SK-N-SH treated with all-trans-retinoic acid at 6 μM for 48 hours (cell line): ENCODE measurements at regions not wholly inside any gene's neighbourhood (a gene's known extent, or its start where the extent isn't known, plus 50 kb on each side); places are given as distances from the start of the nearest gene placed in this dataset.

Source experiments
- ATAC-seq: fragments of 200-7000 bp; cut with Tn5 transposase; 3 replicates; pipeline ENCODE4 v1.9.1; 2020; ENCODE audit warnings: mild to moderate bottlenecking, moderate library complexity
- ARNTL ChIP-seq: fragments of 450-650 bp; formaldehyde crosslinking; IDR thresholded peaks from 2 replicates; pipeline ENCODE4 v1.5.0; 2020; ENCODE audit warnings: low read depth, mild to moderate bottlenecking, moderate library complexity, borderline replicate concordance
- CSDC2 ChIP-seq: fragments of 250-450 bp; sonication (Bioruptor Pico); IDR thresholded peaks from 2 replicates; pipeline ENCODE4 v1.5.0; 2020; ENCODE audit warnings: mild to moderate bottlenecking, moderate library complexity
- ESRRG ChIP-seq: fragments of 250-450 bp; sonication (Bioruptor Pico); IDR thresholded peaks from 2 replicates; pipeline ENCODE4 v1.6.1; 2021; ENCODE audit warnings: mild to moderate bottlenecking
- GLIS3 ChIP-seq: fragments of 250-450 bp; sonication (Bioruptor Pico); IDR thresholded peaks from 2 replicates; pipeline ENCODE4 v1.5.0; 2020; ENCODE audit warnings: mild to moderate bottlenecking, moderate library complexity
- ISL1 ChIP-seq: fragments of 250-450 bp; sonication (Bioruptor Pico); IDR thresholded peaks from 2 replicates; pipeline ENCODE4 v2.1.2; 2022; ENCODE audit warnings: mild to moderate bottlenecking, moderate library complexity
- OSR1 ChIP-seq: fragments of 250-450 bp; sonication (Bioruptor Pico); IDR thresholded peaks from 2 replicates; pipeline ENCODE4 v1.8.0; 2022; ENCODE audit warnings: moderate library complexity, mild to moderate bottlenecking, inconsistent platforms
- PPARA ChIP-seq: fragments of 250-450 bp; sonication (Bioruptor Pico); IDR thresholded peaks from 2 replicates; pipeline ENCODE4 v1.5.0; 2020; ENCODE audit warnings: mild to moderate bottlenecking, borderline replicate concordance
- RARB ChIP-seq: fragments of 250-450 bp; sonication (Bioruptor Pico); IDR thresholded peaks from 2 replicates; pipeline ENCODE4 v1.8.0; 2021; ENCODE audit warnings: mild to moderate bottlenecking, moderate library complexity
- SNAI2 ChIP-seq: fragments of 250-450 bp; sonication (Bioruptor Pico); IDR thresholded peaks from 2 replicates; pipeline ENCODE4 v1.5.0; 2020; ENCODE audit warnings: mild to moderate bottlenecking, moderate library complexity
- TCF4 ChIP-seq: fragments of 250-450 bp; sonication (Bioruptor Pico); IDR thresholded peaks from 2 replicates; pipeline ENCODE4 v1.8.0; 2021; ENCODE audit warnings: mild to moderate bottlenecking, moderate library complexity, borderline replicate concordance
- TOX ChIP-seq: fragments of 250-450 bp; sonication (Bioruptor Pico); IDR thresholded peaks from 2 replicates; pipeline ENCODE4 v1.8.0; 2021; ENCODE audit warnings: mild to moderate bottlenecking, moderate library complexity, borderline replicate concordance
- ZC3H10 ChIP-seq: fragments of 250-450 bp; sonication (Bioruptor Pico); IDR thresholded peaks from 2 replicates; pipeline ENCODE4 v1.5.1; 2021; ENCODE audit warnings: mild to moderate bottlenecking, moderate library complexity
- ZFP3 ChIP-seq: fragments of 250-450 bp; sonication (Bioruptor Pico); IDR thresholded peaks from 2 replicates; pipeline ENCODE4 v1.5.0; 2020; ENCODE audit warnings: mild to moderate bottlenecking, moderate library complexity
- ZFP30 ChIP-seq: fragments of 450-650 bp; formaldehyde crosslinking; IDR thresholded peaks from 2 replicates; pipeline ENCODE4 v1.5.0; 2022; ENCODE audit warnings: mild to moderate bottlenecking, moderate library complexity
- ZNF70 ChIP-seq: fragments of 450-650 bp; formaldehyde crosslinking; IDR thresholded peaks from 2 replicates; pipeline ENCODE4 v1.5.0; 2020; ENCODE audit warnings: mild to moderate bottlenecking, moderate library complexity
- ZNF8 ChIP-seq: fragments of 450-650 bp; formaldehyde crosslinking; IDR thresholded peaks from 2 replicates; pipeline ENCODE4 v1.5.0; 2020; ENCODE audit warnings: mild to moderate bottlenecking, moderate library complexity
- TF ChIP-seq, protein P1 (sequence below): fragments of 250-450 bp; sonication (Bioruptor Pico); IDR thresholded peaks from 2 replicates; pipeline ENCODE4 v1.8.0; 2020; ENCODE audit warnings: mild to moderate bottlenecking, moderate library complexity, borderline replicate concordance
- TF ChIP-seq, protein P2 (sequence below): fragments of 250-450 bp; sonication (Bioruptor Pico); IDR thresholded peaks from 2 replicates; pipeline ENCODE4 v1.5.0; 2020; ENCODE audit warnings: mild to moderate bottlenecking, moderate library complexity
- TF ChIP-seq, protein P3 (sequence below): fragments of 250-450 bp; sonication (Bioruptor Pico); IDR thresholded peaks from 2 replicates; pipeline ENCODE4 v1.5.1; 2020; ENCODE audit warnings: low read depth, mild to moderate bottlenecking, moderate library complexity
- TF ChIP-seq, protein P4 (sequence below): fragments of 250-450 bp; sonication (Bioruptor Pico); IDR thresholded peaks from 2 replicates; pipeline ENCODE4 v1.8.0; 2021; ENCODE audit warnings: low read depth, mild to moderate bottlenecking, moderate library complexity, borderline replicate concordance

DNA sequence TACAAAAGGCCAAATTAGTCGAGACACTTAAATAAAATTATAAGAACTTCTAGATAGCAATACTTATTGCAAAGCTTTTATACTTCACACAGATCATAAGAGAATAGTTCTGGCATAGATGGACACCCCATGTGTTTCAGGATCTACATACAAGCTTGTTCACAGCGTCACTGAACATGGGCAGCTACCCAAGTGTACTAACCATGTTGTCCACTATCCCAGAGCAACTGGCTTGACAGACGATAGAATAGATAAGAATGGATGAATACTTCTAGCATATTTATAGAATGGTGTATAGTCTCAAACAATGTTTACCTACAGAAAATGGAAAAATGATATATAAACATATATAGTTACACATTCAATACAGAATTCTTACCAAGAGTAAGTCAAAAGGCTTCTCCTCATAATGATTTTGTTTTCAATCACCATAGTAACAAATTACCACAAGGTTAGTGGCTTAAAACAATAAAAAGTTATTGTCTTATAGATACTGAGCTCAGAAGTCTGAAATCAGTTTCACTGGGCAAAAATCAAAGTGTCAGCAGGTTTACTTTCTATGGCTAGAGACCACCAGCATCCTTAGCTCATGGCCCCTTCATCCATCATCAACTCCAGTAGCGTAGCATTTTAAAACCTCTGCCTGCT, 446.7 kb downstream of the DMRTA1 start:
- TF ChIP-seq TCF4 (CRISPR knock-in tag), result no peak
- ATAC-seq, result no peak

DNA sequence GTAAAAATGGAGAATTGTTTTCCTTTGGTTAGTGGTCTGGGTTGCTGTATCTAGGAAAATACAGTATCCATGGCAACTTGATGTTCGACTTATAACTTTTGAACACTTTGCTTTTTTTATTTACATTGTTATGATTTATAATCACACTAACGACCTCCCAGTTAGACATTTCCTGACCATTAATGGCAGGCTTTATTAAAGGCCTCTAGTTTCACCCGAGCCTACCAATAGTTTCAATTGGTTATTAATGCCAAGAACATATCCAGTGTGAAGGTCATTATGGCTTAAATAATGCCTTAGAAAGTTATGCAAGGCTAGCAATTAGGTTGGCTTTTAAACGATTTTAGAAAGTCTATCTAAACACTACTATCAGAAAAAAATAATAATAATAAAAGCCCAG, 452.0 kb downstream of the DMRTA1 start:
- no peak for ATAC-seq
- no peak for TF ChIP-seq ARNTL (CRISPR knock-in tag)
- no peak for TF ChIP-seq ZNF8 (CRISPR knock-in tag)
- TF ChIP-seq ISL1, result no peak
- TF ChIP-seq, all 23 proteins: peak for 0

DNA sequence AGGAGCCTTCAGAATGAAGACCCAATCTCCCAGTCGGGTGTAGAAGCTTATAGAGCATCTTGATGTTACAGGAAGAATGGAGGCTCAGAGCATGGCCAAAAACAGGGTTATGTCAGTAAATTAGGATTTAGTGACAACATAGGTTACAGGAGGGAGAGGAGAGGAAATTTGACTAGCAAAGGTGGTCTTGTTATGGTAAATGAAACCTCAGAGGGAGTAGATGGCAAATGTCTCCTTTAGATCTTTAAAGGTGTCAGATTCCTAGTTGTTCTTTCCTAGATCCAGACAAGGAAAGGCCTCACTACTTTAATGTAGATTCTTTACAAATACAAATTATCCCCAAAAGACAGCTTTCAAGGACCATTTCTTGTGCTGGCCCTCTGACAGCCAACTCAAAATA, 465.0 kb downstream of the DMRTA1 start:
- no peak for TF ChIP-seq TOX (CRISPR knock-in tag)
- TF ChIP-seq ZNF8 (CRISPR knock-in tag), result no peak
- no peak for TF ChIP-seq ZNF70 (CRISPR knock-in tag)
- no peak for TF ChIP-seq TCF4 (CRISPR knock-in tag)
- TF ChIP-seq PPARA (CRISPR knock-in tag), result no peak
- no peak for TF ChIP-seq ESRRG (CRISPR knock-in tag)
- TF ChIP-seq, protein P1, sequence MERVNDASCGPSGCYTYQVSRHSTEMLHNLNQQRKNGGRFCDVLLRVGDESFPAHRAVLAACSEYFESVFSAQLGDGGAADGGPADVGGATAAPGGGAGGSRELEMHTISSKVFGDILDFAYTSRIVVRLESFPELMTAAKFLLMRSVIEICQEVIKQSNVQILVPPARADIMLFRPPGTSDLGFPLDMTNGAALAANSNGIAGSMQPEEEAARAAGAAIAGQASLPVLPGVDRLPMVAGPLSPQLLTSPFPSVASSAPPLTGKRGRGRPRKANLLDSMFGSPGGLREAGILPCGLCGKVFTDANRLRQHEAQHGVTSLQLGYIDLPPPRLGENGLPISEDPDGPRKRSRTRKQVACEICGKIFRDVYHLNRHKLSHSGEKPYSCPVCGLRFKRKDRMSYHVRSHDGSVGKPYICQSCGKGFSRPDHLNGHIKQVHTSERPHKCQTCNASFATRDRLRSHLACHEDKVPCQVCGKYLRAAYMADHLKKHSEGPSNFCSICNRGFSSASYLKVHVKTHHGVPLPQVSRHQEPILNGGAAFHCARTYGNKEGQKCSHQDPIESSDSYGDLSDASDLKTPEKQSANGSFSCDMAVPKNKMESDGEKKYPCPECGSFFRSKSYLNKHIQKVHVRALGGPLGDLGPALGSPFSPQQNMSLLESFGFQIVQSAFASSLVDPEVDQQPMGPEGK (CRISPR knock-in tag), result no peak
- TF ChIP-seq ZFP3, result no peak
- TF ChIP-seq SNAI2 (CRISPR knock-in tag), result no peak
- no peak for TF ChIP-seq ISL1
- no peak for TF ChIP-seq ZFP30
- TF ChIP-seq ARNTL (CRISPR knock-in tag), result no peak
- no peak for TF ChIP-seq ZC3H10 (CRISPR knock-in tag)
- TF ChIP-seq RARB, result no peak
- no peak for TF ChIP-seq CSDC2 (CRISPR knock-in tag)
- TF ChIP-seq GLIS3 (CRISPR knock-in tag), result no peak
- no peak for TF ChIP-seq OSR1 (CRISPR knock-in tag)
- TF ChIP-seq, protein P2, sequence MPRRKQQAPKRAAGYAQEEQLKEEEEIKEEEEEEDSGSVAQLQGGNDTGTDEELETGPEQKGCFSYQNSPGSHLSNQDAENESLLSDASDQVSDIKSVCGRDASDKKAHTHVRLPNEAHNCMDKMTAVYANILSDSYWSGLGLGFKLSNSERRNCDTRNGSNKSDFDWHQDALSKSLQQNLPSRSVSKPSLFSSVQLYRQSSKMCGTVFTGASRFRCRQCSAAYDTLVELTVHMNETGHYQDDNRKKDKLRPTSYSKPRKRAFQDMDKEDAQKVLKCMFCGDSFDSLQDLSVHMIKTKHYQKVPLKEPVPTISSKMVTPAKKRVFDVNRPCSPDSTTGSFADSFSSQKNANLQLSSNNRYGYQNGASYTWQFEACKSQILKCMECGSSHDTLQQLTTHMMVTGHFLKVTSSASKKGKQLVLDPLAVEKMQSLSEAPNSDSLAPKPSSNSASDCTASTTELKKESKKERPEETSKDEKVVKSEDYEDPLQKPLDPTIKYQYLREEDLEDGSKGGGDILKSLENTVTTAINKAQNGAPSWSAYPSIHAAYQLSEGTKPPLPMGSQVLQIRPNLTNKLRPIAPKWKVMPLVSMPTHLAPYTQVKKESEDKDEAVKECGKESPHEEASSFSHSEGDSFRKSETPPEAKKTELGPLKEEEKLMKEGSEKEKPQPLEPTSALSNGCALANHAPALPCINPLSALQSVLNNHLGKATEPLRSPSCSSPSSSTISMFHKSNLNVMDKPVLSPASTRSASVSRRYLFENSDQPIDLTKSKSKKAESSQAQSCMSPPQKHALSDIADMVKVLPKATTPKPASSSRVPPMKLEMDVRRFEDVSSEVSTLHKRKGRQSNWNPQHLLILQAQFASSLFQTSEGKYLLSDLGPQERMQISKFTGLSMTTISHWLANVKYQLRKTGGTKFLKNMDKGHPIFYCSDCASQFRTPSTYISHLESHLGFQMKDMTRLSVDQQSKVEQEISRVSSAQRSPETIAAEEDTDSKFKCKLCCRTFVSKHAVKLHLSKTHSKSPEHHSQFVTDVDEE (CRISPR knock-in tag), result no peak
- TF ChIP-seq, protein P3, sequence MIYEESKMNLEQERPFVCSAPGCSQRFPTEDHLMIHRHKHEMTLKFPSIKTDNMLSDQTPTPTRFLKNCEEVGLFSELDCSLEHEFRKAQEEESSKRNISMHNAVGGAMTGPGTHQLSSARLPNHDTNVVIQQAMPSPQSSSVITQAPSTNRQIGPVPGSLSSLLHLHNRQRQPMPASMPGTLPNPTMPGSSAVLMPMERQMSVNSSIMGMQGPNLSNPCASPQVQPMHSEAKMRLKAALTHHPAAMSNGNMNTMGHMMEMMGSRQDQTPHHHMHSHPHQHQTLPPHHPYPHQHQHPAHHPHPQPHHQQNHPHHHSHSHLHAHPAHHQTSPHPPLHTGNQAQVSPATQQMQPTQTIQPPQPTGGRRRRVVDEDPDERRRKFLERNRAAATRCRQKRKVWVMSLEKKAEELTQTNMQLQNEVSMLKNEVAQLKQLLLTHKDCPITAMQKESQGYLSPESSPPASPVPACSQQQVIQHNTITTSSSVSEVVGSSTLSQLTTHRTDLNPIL (CRISPR knock-in tag), result no peak
- TF ChIP-seq, protein P4, sequence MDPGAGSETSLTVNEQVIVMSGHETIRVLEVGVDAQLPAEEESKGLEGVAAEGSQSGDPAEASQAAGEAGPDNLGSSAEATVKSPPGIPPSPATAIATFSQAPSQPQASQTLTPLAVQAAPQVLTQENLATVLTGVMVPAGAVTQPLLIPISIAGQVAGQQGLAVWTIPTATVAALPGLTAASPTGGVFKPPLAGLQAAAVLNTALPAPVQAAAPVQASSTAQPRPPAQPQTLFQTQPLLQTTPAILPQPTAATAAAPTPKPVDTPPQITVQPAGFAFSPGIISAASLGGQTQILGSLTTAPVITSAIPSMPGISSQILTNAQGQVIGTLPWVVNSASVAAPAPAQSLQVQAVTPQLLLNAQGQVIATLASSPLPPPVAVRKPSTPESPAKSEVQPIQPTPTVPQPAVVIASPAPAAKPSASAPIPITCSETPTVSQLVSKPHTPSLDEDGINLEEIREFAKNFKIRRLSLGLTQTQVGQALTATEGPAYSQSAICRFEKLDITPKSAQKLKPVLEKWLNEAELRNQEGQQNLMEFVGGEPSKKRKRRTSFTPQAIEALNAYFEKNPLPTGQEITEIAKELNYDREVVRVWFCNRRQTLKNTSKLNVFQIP (CRISPR knock-in tag), result no peak
- TF ChIP-seq, all 23 proteins: peak for 0
- no peak for ATAC-seq

DNA sequence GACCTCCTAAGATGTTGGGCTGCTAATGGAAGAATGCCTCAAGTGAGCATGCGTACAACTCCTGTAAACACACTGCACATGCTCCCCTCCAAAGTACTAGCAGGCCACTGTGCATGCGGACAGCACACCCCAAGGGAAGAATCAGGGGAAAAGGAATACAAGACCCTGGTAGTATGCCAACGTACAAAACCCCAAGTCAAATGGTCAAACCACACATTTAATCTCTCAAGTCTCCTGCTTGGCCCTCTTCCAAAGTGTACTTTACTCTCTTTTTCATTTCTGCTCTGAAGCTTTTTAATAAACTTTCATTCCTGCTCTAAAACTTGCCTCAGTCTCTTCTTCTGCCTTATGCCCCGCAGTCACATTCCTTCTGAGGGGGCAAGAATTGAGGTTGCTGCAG, 466.4 kb downstream of the DMRTA1 start:
- ATAC-seq, result no peak
- TF ChIP-seq ZNF70 (CRISPR knock-in tag) (no peak), ZC3H10 (CRISPR knock-in tag) (no peak), TCF4 (CRISPR knock-in tag) (no peak), ARNTL (CRISPR knock-in tag) (no peak), RARB (no peak), CSDC2 (CRISPR knock-in tag) (no peak), ISL1 (no peak), ESRRG (CRISPR knock-in tag) (no peak), ZFP3 (no peak), TOX (CRISPR knock-in tag) (no peak), PPARA (CRISPR knock-in tag) (no peak), ZNF8 (CRISPR knock-in tag) (no peak)
- TF ChIP-seq, protein P2 (CRISPR knock-in tag), result no peak
- TF ChIP-seq, protein P1 (CRISPR knock-in tag), result no peak
